GM19452 (cell line): ENCODE measurements at regions not wholly inside any gene's neighbourhood (a gene's known extent, or its start where the extent isn't known, plus 50 kb on each side); places are given as distances from the start of the nearest gene placed in this dataset.
"Not testable (repeated sequence)": the region's sequence is repeated elsewhere in the genome, so short reads cannot be mapped to it uniquely, and the experiment has no call there.

Source experiments
- ATAC-seq: cut with Tn5 transposase; IDR thresholded peaks from one replicate; pipeline ENCODE4 v1.9.1; 2021; ENCODE audit not compliant: unreplicated experiment

GRCh38 chr14:58979325-58979724 is 209.1 kb upstream of the DAAM1 start:
- ATAC-seq = no peak

GRCh38 chr14:58981840-58982239 is 206.6 kb upstream of the DAAM1 start:
- ATAC-seq = no peak

GRCh38 chr14:58985786-58986185 is 202.7 kb upstream of the DAAM1 start:
- no peak for ATAC-seq

DNA sequence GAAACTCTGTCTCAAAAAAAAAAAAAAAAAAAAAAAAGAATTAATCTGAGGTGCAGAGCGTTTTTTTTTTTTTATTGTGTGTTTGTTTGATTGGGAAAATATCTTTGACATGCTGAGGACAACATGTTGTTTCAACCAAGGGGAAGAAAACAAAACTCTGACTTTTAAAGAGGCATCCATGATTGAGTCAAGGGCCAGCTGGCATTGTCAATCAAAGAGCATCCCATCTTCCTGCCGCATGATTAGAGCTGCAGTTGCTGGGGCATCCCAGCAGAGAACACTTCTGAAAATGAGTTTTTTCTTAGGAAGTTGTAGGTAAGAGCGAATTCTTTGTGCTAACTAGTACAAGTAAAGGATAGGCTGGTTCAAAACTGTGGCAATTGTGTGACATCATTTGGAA is 200.9 kb upstream of the DAAM1 start:
- ATAC-seq = no peak

DNA sequence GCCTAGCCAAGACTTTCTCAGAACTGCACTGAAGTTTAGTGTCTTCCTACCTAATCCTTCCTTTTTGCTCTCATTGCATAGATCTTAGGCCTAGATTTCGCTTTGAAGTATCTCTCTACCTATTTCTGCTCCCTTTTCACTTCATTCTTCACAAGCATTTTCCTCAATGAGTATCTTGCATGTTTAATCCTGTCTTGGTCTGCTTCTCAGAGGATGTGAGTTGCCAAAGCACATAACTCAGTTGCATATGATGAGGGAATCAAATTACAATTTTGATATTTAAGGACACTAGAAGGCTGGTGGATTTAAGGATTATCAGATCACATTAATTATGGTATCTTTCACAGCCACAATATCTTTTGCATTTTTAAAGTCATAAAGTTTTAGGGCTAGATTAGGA is 195.5 kb upstream of the DAAM1 start:
- no peak for ATAC-seq

GRCh38 chr14:58994130-58994529 is 194.3 kb upstream of the DAAM1 start:
- ATAC-seq = no peak

GRCh38 chr14:59004012-59004411 is 184.5 kb upstream of the DAAM1 start:
- ATAC-seq = no peak

GRCh38 chr14:59006179-59006578 is 182.3 kb upstream of the DAAM1 start:
- ATAC-seq = not testable (repeated sequence)

GRCh38 chr14:59009967-59010366 is 178.5 kb upstream of the DAAM1 start:
- ATAC-seq = no peak

DNA sequence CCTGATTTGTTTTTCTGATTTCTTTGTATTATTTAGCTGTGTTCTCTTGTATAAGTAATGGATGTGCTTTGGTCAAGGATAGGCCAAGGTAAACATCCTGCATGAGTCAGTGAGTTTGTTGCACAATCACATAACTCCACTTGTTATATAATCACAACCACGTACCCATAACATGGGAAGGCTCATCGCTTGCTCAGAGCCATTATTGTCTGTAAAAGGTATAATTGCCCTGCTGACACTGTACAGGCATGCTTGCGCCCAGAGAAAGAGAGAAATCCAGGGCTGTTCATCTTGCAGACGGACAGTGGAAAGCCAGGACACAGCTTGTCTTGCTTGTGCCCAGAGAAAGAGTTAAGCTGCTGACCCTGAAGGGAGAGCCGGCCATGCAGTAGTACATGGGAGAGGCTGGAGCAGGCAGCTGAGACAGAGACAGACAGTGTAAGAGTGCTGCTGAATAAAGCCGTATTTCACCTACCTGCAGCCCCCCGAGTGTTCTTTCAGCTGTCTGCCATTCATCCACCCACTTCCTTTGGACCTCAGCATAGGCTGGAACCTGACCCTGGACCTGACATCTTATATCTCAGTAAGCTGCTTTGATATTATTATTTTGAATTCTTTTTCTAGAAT is 174.7 kb upstream of the DAAM1 start:
- no peak for ATAC-seq

DNA sequence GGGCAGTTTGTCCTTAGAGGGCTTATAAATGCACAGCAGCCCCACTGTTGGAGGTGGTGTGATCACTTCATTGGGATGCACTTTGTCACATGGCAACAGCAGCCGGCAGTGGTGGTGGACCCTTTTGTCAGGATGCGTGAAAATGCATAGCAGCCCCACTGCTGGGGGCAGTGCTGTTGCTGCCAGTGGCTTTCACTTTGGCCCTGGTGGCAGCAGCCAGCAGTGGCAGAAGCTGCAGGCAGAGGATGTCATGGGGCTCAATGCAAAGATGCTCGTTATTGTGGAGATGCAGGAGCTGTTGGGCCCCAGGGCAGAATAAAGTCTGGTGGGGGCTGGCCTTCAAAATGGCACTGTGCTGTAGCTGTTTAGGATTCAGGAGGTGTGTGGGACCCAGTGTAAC is 173.0 kb upstream of the DAAM1 start:
- ATAC-seq = no peak

- no peak for ATAC-seq
Observed at GRCh38 chr14:59017285-59017965, 171.0 kb upstream of the DAAM1 start.

DNA sequence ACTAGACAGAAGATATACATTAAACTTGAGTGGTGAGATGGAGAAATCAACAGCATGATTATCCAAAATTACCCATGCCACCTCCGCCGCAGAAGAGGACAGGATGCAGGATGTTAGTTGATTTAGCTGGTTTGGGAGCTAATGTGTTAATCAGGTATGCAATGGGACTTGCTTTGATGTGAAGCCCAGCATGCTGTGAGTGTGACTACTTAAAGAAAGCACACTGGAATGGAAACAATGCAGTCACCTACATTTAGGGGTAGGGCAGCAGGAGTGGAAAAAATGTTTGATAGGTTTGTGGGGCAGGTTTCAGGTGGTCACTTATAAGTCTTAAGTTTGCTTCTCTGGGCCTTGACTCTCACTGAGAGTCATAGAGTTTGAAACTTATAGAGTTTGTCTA is 170.0 kb upstream of the DAAM1 start:
- no peak for ATAC-seq

DNA sequence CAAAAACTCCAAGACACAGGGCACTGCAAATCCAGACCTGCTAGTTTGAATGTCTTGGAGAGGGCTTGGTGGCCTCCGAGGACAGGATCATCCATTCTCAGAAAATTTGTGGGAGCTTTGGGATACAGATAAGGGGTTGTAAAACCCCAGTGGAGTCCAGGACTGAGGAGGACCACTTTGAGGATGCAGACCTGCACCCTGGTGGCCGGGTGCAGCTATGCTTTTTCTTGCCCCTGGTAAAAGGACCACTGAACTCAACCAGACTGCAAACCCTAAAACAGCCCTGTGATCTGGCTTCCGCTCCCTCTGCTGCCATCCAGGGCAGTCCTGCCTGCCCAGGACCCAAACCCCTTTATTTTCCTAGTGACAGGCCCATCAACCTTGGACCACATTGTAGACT is 169.5 kb upstream of the DAAM1 start:
- ATAC-seq = no peak

- no peak for ATAC-seq
Observed at GRCh38 chr14:59020382-59020781, 168.1 kb upstream of the DAAM1 start.

DNA sequence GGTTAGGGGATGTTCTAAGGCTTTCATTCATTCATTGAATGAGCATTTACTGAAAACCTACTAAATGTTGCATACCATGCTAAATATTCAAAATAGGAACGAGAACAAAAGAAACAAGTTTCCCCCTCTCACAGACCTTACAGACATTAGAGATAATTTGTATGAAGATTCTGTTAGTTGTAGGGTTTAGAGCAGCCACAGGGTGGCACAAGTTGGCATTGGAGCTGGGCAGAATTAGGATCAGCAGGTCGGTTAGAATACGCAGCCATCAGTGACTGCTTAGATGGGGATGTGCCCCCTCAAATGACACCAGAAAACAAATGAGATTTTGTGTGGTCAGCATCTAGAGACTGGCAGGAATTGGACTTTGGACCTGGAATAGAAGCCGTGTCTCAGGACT is 166.3 kb upstream of the DAAM1 start:
- ATAC-seq = no peak

DNA sequence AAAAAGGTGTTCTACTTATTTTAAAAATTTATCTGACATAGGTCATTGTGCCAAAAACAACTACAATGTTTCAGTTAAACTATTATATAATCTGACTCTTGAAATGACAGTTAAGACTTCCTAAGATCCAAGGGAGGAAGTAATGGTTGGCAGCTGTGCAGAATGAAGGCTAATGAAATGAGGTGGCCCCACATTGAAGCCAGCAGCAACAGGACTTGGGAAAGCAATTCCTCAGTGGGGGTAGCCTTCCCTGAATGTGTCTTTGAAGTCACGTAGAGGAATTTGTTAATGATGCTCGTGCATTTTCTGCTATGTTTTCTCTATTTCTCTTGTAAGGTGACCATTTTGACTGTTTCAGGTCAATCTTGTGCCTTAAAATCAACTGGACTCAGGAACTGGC is 162.4 kb upstream of the DAAM1 start:
- no peak for ATAC-seq

- not testable (repeated sequence) for ATAC-seq
Observed at GRCh38 chr14:59026640-59027039, 161.8 kb upstream of the DAAM1 start.

DNA sequence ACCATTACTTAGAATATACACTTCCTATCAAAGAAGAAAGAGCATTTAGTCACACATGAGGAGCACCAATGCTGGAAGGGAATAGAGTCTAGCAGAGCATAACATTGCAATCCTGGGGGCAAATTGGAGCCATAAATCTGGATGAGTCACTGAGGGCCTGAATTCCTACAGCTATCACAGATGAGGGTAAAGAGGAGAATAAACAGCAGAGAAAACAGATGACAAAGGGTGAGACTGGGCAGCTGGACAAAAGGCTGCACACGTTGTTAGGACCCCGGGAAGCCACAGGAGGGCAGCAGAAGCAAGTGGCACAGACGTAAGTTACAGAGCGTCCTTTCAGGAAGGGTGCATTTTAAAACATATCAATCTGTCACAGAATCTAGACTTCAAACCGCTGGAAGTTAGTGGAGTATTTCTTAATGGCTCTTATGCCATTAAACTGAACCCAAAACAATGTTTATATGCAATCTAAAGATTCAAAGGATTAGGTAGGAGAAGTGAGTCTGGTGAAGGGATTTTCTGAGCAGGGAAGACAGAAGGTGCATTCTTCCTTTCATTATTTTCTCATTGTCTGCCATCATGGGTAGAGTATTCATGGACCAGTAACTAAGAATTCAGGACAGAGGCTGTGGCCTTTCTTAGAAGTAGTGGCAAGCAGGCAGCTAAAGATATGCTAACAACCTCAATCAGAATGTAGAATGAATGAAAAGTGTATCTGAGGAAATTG is 159.8 kb upstream of the DAAM1 start:
- peak; percentile 95 for ATAC-seq

DNA sequence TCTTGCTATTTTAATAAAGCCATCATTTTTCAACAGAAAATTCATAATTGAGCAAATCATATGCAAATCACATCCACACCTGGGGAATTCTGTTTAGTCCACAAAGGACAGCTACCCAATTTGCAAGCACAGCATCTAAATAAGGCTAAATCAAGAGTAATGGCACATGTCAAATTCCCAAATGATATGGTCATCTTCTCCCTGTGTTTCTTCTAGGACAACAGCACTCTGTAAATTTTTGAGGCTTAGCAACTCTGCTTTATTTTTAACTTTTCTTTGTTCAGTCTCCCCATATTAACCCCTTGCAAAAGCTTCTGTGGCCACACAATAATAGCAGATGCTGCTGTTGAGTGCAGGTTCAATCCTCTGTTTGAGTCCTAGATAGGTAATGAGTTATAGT is 155.6 kb upstream of the DAAM1 start:
- ATAC-seq = no peak

GRCh38 chr14:59036134-59036533 is 152.3 kb upstream of the DAAM1 start:
- no peak for ATAC-seq

DNA sequence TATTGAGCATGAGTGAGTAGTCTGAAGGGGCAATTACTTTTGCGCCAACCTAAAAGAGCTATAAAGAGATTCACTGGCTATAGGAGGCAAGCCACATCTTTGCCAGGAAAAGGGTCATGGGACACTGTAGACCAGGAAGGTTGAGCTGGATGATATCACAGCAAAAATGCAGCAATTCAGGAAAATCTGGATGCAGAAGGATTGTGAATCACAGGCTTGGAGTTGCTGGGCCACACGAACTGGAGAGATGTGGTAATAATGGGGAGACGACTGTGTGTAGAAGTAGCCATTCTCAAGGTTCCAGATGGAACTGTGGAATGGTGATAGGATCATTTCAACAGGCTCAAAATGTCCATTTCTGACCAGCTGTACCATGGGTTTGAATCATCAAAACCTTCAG is 151.4 kb upstream of the DAAM1 start:
- no peak for ATAC-seq
